ENCODE measurements at regions not wholly inside any gene's neighbourhood (a gene's known extent, or its start where the extent isn't known, plus 50 kb on each side); places are given as distances from the start of the nearest gene placed in this dataset.

DNA sequence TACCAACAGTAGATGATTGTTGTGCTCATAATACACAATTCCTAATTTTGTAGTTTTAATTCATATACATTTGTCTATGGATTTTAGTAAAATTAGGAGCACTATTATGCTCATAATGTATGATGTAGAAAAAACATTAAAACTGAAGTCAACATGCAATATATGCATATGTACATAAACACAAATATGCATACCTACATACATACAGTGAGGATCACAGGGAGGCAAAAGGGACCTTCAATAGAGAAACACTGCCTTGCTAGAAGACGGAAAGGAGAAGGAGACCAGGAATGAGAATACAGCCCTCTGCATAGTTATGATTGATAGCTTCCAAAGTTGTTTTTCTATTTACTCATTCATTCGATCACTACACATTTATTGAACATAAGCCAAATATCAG is 606.5 kb downstream of the LMO4 start:
- DNase-seq (no peak), ATAC-seq (ENCODE audit: low FRiP score) (no peak)
- no peak overlapping the region for H3K27ac ChIP-seq (ENCODE audit: low read depth in 1 of 2, low read length in 2 of 2)
- H3K4me3 ChIP-seq (ENCODE audit: low read length in 2 of 2) = no peak overlapping the region
- intact Hi-C loops (cut with DNase I) = no loop called here
- 87 to 90% methylated on average over 2 of the region's 2 CpGs for WGBS, 2 donors
- H3K4me1 ChIP-seq (ENCODE audit: control insufficient read depth in 1 of 2, insufficient read depth in 2 of 2, low read length in 2 of 2) = peaks cover 0 to under 1% of the 10 kb centered on the region in 2 donors
- H3K9me3 ChIP-seq (ENCODE audit: control insufficient read depth, low read length) = no peaks in the 10 kb centered on the region
- no peaks in the 10 kb centered on the region for H3K27me3 ChIP-seq (ENCODE audit: control insufficient read depth in 1 of 2, insufficient read depth in 2 of 2, low read length in 1 of 2)
- H3K36me3 ChIP-seq (ENCODE audit: control insufficient read depth in 1 of 2, insufficient read depth in 2 of 2, low read length in 1 of 2) = no peaks in the 10 kb centered on the region

DNA sequence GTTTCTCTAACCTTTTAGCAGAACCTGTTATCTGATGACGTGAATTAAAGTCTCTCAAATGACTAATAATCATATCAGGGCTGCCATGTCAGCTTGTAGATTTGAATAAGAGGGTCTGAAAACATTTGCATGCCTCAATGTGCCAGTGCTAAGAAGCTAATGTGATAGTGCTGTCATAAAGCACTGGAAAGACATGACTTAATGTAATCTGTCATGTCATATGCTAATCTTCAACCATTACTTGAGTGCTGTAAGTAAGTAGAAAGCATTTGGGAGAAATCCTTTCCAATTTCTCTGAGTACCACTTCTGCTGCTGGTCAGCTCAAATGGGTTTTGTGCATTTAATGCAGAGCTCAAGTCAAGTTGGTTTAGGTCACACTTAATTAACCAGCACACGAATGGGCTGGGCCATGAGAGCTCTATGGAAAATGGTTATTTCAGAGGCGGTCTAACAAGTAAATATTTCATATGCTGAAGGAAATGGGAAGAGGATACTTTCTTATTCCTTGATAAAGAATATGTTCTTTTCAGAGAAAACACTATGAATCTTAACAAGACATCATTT is 609.2 kb downstream of the LMO4 start:
- no peak overlapping the region for H3K27ac ChIP-seq (ENCODE audit: low read depth in 1 of 2, low read length in 2 of 2)
- ATAC-seq (ENCODE audit: low FRiP score) (no peak), DNase-seq (no peak)
- intact Hi-C loops (cut with DNase I) = no loop called here
- no peaks in the 10 kb centered on the region for H3K27me3 ChIP-seq (ENCODE audit: control insufficient read depth in 1 of 2, insufficient read depth in 2 of 2, low read length in 1 of 2)
- WGBS, 2 donors = 95% methylated on average over 3 of the region's 3 CpGs
- no peaks in the 10 kb centered on the region for H3K9me3 ChIP-seq (ENCODE audit: control insufficient read depth, low read length)
- no peaks in the 10 kb centered on the region for H3K36me3 ChIP-seq (ENCODE audit: control insufficient read depth in 1 of 2, insufficient read depth in 2 of 2, low read length in 1 of 2)
- H3K4me3 ChIP-seq (ENCODE audit: low read length in 2 of 2) = no peak overlapping the region
- no peaks in the 10 kb centered on the region for H3K4me1 ChIP-seq (ENCODE audit: control insufficient read depth in 1 of 2, insufficient read depth in 2 of 2, low read length in 2 of 2)

DNA sequence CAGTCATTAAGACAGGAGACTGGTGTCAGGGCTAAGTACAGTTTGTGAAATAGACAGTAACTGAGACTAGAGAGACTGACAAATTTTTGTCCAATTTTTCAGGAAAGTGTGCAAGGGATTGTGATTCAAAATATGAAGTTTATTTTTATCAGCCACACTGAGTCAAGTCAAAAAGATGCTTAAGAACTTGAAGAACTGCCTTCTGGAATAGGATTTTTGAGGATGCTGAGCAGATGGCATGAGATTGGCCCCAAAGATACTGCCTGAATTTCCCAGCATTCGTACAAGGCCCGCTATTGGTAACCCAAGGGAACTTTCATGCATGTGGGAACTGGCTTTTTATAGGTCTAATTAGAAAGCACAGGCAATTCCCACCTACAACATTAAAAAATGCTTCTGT is 610.0 kb downstream of the LMO4 start:
- WGBS, 2 donors = 97% methylated on average over 2 of the region's 2 CpGs
- H3K36me3 ChIP-seq (ENCODE audit: control insufficient read depth in 1 of 2, insufficient read depth in 2 of 2, low read length in 1 of 2) = no peaks in the 10 kb centered on the region
- H3K4me1 ChIP-seq (ENCODE audit: control insufficient read depth in 1 of 2, insufficient read depth in 2 of 2, low read length in 2 of 2) = no peaks in the 10 kb centered on the region
- ATAC-seq (ENCODE audit: low FRiP score) = no peak
- H3K27ac ChIP-seq (ENCODE audit: low read depth in 1 of 2, low read length in 2 of 2) = no peak overlapping the region
- intact Hi-C loops (cut with DNase I) = no loop called here
- H3K27me3 ChIP-seq (ENCODE audit: control insufficient read depth in 1 of 2, insufficient read depth in 2 of 2, low read length in 1 of 2) = no peaks in the 10 kb centered on the region
- DNase-seq = no peak
- no peak overlapping the region for H3K4me3 ChIP-seq (ENCODE audit: low read length in 2 of 2)
- H3K9me3 ChIP-seq (ENCODE audit: control insufficient read depth, low read length) = no peaks in the 10 kb centered on the region

DNA sequence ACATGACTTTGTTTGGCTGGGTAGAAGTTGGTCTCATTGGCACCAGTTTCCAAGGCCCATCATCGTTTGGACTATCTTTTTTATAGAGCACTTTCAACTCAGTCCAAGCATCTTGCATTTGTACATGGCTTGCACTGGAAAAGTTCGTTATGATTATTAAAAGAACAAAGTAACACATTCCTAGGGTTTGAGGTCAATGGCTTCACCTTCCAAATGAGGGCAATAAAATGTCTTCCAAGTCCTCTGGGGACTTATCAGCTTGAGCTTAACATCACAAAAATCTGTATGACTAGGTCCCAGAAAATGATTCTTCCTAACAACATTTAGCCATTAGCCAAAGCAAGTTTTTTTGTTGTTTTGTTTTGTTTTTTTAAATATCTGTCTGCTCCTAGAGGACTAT is 610.8 kb downstream of the LMO4 start:
- no peaks in the 10 kb centered on the region for H3K36me3 ChIP-seq (ENCODE audit: control insufficient read depth in 1 of 2, insufficient read depth in 2 of 2, low read length in 1 of 2)
- H3K9me3 ChIP-seq (ENCODE audit: control insufficient read depth, low read length) = no peaks in the 10 kb centered on the region
- no peak overlapping the region for H3K4me3 ChIP-seq (ENCODE audit: low read length in 2 of 2)
- no peaks in the 10 kb centered on the region for H3K27me3 ChIP-seq (ENCODE audit: control insufficient read depth in 1 of 2, insufficient read depth in 2 of 2, low read length in 1 of 2)
- intact Hi-C loops (cut with DNase I) = no loop called here
- no peak for ATAC-seq (ENCODE audit: low FRiP score)
- WGBS, 2 donors = 19 to 22% methylated on average over 2 of the region's 2 CpGs
- H3K27ac ChIP-seq (ENCODE audit: low read depth in 1 of 2, low read length in 2 of 2) = no peak overlapping the region
- no peak for DNase-seq
- H3K4me1 ChIP-seq (ENCODE audit: control insufficient read depth in 1 of 2, insufficient read depth in 2 of 2, low read length in 2 of 2) = no peaks in the 10 kb centered on the region

DNA sequence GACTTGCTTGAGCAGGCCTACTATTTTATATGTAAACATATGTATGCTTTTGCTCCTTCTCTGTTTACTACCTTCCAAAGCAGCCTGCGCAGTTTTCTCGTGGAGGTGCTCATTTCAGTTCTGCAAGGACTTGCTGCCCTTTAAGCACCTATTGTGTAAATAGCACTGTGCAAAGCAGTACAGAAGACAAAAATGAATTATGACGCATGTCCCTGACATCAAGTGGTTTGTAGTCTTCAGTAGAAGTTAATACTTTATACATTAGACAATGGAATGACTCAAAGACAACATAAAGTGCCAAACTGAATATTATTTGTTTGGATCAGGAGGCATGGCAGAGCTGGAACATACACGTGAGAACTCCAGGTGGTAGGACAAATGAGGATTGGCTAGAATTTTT is 611.7 kb downstream of the LMO4 start:
- ATAC-seq (ENCODE audit: low FRiP score) = no peak
- Histone ChIP-seq H3K4me1 (ENCODE audit: control insufficient read depth in 1 of 2, insufficient read depth in 2 of 2, low read length in 2 of 2) (no peaks in the 10 kb centered on the region), H3K27me3 (ENCODE audit: control insufficient read depth in 1 of 2, insufficient read depth in 2 of 2, low read length in 1 of 2) (no peaks in the 10 kb centered on the region), H3K27ac (ENCODE audit: low read depth in 1 of 2, low read length in 2 of 2) (no peak overlapping the region), H3K9me3 (ENCODE audit: control insufficient read depth, low read length) (no peaks in the 10 kb centered on the region), H3K36me3 (ENCODE audit: control insufficient read depth in 1 of 2, insufficient read depth in 2 of 2, low read length in 1 of 2) (no peaks in the 10 kb centered on the region), H3K4me3 (ENCODE audit: low read length in 2 of 2) (no peak overlapping the region)
- WGBS, 2 donors = 86 to 90% methylated on average over 4 of the region's 4 CpGs
- intact Hi-C loops (cut with DNase I) = no loop called here
- no peak for DNase-seq

DNA sequence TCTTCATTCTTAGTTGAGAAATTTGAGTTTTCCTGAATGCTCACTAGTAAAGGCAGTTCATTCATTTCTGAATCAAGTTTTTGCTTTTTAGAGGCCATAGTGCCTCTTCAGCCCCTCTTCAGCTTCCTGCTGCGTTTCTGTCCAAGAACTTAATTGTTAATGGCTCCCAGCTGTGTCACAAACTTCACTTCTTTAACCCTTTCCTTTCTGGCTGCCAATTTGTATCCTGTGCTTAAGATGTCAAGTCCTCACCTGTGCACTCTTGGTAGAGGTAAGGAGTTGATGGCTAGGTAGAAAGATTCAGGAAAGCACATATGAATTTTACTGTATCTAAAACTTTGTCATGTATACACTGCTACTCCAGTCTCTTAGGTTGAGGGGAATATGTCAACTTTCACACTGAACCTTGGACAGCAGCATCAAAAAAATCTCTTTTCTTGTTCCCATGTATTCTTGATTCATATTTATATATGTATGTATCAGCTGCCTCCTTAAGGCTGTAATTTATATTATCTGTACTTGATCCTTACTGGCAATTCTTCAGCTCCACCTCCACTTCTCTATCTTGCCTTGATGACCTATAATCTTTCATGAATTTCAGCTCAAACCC is 612.8 kb downstream of the LMO4 start:
- Histone ChIP-seq H3K27me3 (ENCODE audit: control insufficient read depth in 1 of 2, insufficient read depth in 2 of 2, low read length in 1 of 2) (no peaks in the 10 kb centered on the region), H3K36me3 (ENCODE audit: control insufficient read depth in 1 of 2, insufficient read depth in 2 of 2, low read length in 1 of 2) (no peaks in the 10 kb centered on the region), H3K9me3 (ENCODE audit: control insufficient read depth, low read length) (no peaks in the 10 kb centered on the region), H3K4me1 (ENCODE audit: control insufficient read depth in 1 of 2, insufficient read depth in 2 of 2, low read length in 2 of 2) (no peaks in the 10 kb centered on the region), H3K27ac (ENCODE audit: low read depth in 1 of 2, low read length in 2 of 2) (no peak overlapping the region), H3K4me3 (ENCODE audit: low read length in 2 of 2) (no peak overlapping the region)
- intact Hi-C loops (cut with DNase I) = no loop called here
- 35 to 38% methylated on average over 1 of the region's 1 CpG for WGBS, 2 donors
- ATAC-seq (ENCODE audit: low FRiP score) (no peak), DNase-seq (no peak)

DNA sequence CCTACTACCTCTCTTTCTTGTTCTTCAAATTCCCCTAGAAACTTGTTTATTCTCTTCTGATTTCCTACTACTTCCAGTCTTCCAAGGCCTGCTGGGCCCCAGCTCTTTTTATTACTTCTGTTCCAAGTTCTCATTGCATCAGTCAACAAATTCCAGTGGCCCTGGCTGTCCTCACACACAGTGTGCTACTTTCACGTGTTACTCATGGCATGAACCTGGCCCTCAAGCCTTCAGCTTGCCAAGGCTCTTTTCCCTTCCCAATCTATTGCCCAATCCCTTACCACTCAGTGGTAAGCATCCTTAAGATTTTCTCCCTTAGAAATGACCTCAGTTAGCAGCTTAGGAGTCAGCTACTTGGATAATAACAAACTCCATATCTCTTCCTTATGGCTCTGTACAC is 613.5 kb downstream of the LMO4 start:
- H3K9me3 ChIP-seq (ENCODE audit: control insufficient read depth, low read length) = no peaks in the 10 kb centered on the region
- H3K27ac ChIP-seq (ENCODE audit: low read depth in 1 of 2, low read length in 2 of 2) = peak overlapping the region in 1 of 2 donors; percentile 17
- no peaks in the 10 kb centered on the region for H3K27me3 ChIP-seq (ENCODE audit: control insufficient read depth in 1 of 2, insufficient read depth in 2 of 2, low read length in 1 of 2)
- ATAC-seq (ENCODE audit: low FRiP score) = peak; percentile 83
- intact Hi-C loops (cut with DNase I) = no loop called here
- no peaks in the 10 kb centered on the region for H3K36me3 ChIP-seq (ENCODE audit: control insufficient read depth in 1 of 2, insufficient read depth in 2 of 2, low read length in 1 of 2)
- DNase-seq = peak in 1 of 2 donors; percentile 55
- H3K4me3 ChIP-seq (ENCODE audit: low read length in 2 of 2) = no peak overlapping the region
- H3K4me1 ChIP-seq (ENCODE audit: control insufficient read depth in 1 of 2, insufficient read depth in 2 of 2, low read length in 2 of 2) = no peaks in the 10 kb centered on the region
- 0 to 2% methylated on average over 1 of the region's 1 CpG for WGBS, 2 donors

DNA sequence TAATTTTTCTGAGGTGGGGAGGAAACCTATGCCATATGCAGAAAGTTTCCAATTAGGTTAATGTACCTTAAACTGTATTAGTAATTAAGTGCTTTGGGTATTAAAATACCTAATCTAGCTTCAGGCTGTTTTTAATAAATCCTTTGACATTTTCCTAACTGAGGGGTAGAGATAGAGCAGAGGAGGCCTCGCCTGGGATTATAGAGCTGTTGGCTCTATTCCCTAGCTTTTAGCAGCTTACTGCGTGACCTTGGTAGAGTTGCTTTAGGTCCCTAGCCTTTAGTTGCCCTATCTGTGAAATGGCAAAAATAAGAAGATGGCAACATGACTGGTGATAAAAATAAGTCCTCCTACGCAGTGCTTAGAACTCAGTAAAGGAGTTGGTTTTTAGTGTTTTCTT is 621.0 kb downstream of the LMO4 start:
- intact Hi-C loops (cut with DNase I) = loop anchor here in 1 of 2 donors (10.0 kb wide), 1 partner anchor 335 kb away; no protein-coding TSS in a partner anchor
- 70 to 79% methylated on average over 3 of the region's 3 CpGs for WGBS, 2 donors
- no peak for ATAC-seq (ENCODE audit: low FRiP score)

DNA sequence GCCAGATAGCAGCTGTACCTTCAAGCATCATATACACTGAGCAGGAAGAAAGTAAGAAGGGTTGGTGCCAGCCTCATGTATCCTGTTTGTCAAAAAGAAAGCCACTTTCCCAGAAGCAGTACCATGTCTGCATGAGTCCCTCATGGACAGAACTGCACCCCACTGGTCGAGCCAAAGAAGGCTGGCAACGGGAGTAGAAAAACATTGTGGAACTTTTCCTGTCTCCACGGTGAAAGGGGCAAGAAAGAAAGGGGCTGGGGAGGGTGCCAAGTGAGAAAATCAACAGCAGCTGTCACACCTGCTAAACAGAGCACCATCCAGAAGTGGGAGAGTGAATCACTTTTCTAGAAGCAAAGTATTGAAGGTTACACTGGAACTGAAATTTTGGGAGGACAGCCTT is 621.7 kb downstream of the LMO4 start:
- WGBS, 2 donors = 5 to 7% methylated on average over 3 of the region's 3 CpGs
- Histone ChIP-seq H3K4me3 (ENCODE audit: low read length in 2 of 2) (no peak overlapping the region), H3K36me3 (ENCODE audit: control insufficient read depth in 1 of 2, insufficient read depth in 2 of 2, low read length in 1 of 2) (no peaks in the 10 kb centered on the region), H3K9me3 (ENCODE audit: control insufficient read depth, low read length) (no peaks in the 10 kb centered on the region), H3K4me1 (ENCODE audit: control insufficient read depth in 1 of 2, insufficient read depth in 2 of 2, low read length in 2 of 2) (peaks cover 0 to 2% of the 10 kb centered on the region in 2 donors), H3K27me3 (ENCODE audit: control insufficient read depth in 1 of 2, insufficient read depth in 2 of 2, low read length in 1 of 2) (peaks cover 0 to 2% of the 10 kb centered on the region in 2 donors), H3K27ac (ENCODE audit: low read depth in 1 of 2, low read length in 2 of 2) (no peak overlapping the region)
- DNase-seq (no peak), ATAC-seq (ENCODE audit: low FRiP score) (no peak)
- intact Hi-C loops (cut with DNase I) = loop anchor here in 1 of 2 donors (10.0 kb wide), 1 partner anchor 336 kb away; no protein-coding TSS in a partner anchor

More for the DNA sequence above, 621.0 kb downstream of the LMO4 start:
- DNase-seq = no peak
- H3K27ac ChIP-seq (ENCODE audit: low read depth in 1 of 2, low read length in 2 of 2) = no peak overlapping the region
- no peaks in the 10 kb centered on the region for H3K36me3 ChIP-seq (ENCODE audit: control insufficient read depth in 1 of 2, insufficient read depth in 2 of 2, low read length in 1 of 2)
- no peaks in the 10 kb centered on the region for H3K9me3 ChIP-seq (ENCODE audit: control insufficient read depth, low read length)
- no peak overlapping the region for H3K4me3 ChIP-seq (ENCODE audit: low read length in 2 of 2)
- peaks cover 0 to 2% of the 10 kb centered on the region in 2 donors for H3K27me3 ChIP-seq (ENCODE audit: control insufficient read depth in 1 of 2, insufficient read depth in 2 of 2, low read length in 1 of 2)
- peaks cover 0 to 2% of the 10 kb centered on the region in 2 donors for H3K4me1 ChIP-seq (ENCODE audit: control insufficient read depth in 1 of 2, insufficient read depth in 2 of 2, low read length in 2 of 2)

Measured in aorta (tissue), 5 donors.